ENCODE measurements at regions not wholly inside any gene's neighbourhood (a gene's known extent, or its start where the extent isn't known, plus 50 kb on each side); places are given as distances from the start of the nearest gene placed in this dataset.

GRCh38 chr5:162931501-162931900, 505.9 kb upstream of the CCNG1 start:
- Mint-ChIP-seq H3K36me3 (ENCODE audit: insufficient read depth in 1 of 3, low read depth in 3 of 3) (no peaks in the 10 kb centered on the region), H3K4me1 (no peaks in the 10 kb centered on the region), H3K27ac (no peak overlapping the region), H3K4me3 (no peak overlapping the region), H3K9me3 (peaks cover 0 to 7% of the 10 kb centered on the region in 2 experiments; a peak in 2 of 5 replicates), H3K27me3 (ENCODE audit: low read depth) (no peaks in the 10 kb centered on the region; the same call in 1 of the 2 replicates)
- Histone ChIP-seq H3K23me2 (ENCODE audit: insufficient read length, low read depth, low read length, poor library complexity, severe bottlenecking) (no peaks in the 10 kb centered on the region), H3K18ac (ENCODE audit: insufficient read length, low read depth, low read length) (no peak overlapping the region), H3K27me3 (ENCODE audit: insufficient read depth, low read length) (no peaks in the 10 kb centered on the region), H3T11ph (ENCODE audit: low read length) (no peak overlapping the region), H2BK12ac (ENCODE audit: insufficient read length, low read depth, low read length) (no peak overlapping the region), H3K79me1 (ENCODE audit: insufficient read depth, low read depth, low read length, poor library complexity, severe bottlenecking) (no peaks in the 10 kb centered on the region), H2AK5ac (ENCODE audit: insufficient read length, low read length) (no peak overlapping the region), H2BK20ac (ENCODE audit: low read depth, low read length, poor library complexity, severe bottlenecking) (no peak overlapping the region), H3K9ac (ENCODE audit: extremely low read depth, insufficient read length, low read length) (no peak overlapping the region), H3K4me2 (ENCODE audit: insufficient read depth, insufficient read length, low read length) (no peak overlapping the region), H2BK5ac (ENCODE audit: insufficient read length, low read length) (no peak overlapping the region), H4K91ac (ENCODE audit: insufficient read length, low read depth, low read length) (no peak overlapping the region), H3K79me2 (ENCODE audit: insufficient read depth, low read length) (no peaks in the 10 kb centered on the region), H4K20me1 (ENCODE audit: control insufficient read depth, insufficient read depth, insufficient read length) (no peaks in the 10 kb centered on the region), H2BK120ac (ENCODE audit: low read depth, low read length, poor library complexity, severe bottlenecking) (no peak overlapping the region), H4K8ac (replicated peaks; ENCODE audit: insufficient read length, low read depth, low read length) (no peak overlapping the region), H2BK15ac (ENCODE audit: low read depth, low read length) (no peak overlapping the region), H3K14ac (ENCODE audit: insufficient read depth, low read length) (no peak overlapping the region), H3K9me3 (ENCODE audit: control insufficient read depth, low read depth, low read length) (no peaks in the 10 kb centered on the region), H3K4ac (ENCODE audit: low read depth, low read length) (no peak overlapping the region), H4K5ac (ENCODE audit: insufficient read length, low read depth, low read length) (no peak overlapping the region), H3K56ac (ENCODE audit: insufficient read length, low read depth, low read length) (no peak overlapping the region), H3K4me1 (ENCODE audit: insufficient read depth, low read length) (no peaks in the 10 kb centered on the region), H2AFZ (ENCODE audit: low read length) (no peak overlapping the region), H3K23ac (ENCODE audit: insufficient read length, low read depth, low read length) (no peak overlapping the region), H3K27ac (ENCODE audit: insufficient read length, low read depth, low read length) (no peak overlapping the region)
- DNase-seq, result no peak
- TF ChIP-seq CTCF (conservative IDR thresholded peaks at IDR 0.05), result no peak
- WGBS (ENCODE audit: extremely low coverage, insufficient read length, low lambda C conversion rate), result no CpG with 5 or more reads among the region's 2 CpGs
